ENCODE measurements at regions not wholly inside any gene's neighbourhood (a gene's known extent, or its start where the extent isn't known, plus 50 kb on each side); places are given as distances from the start of the nearest gene placed in this dataset.
"Not testable (repeated sequence)": the region's sequence is repeated elsewhere in the genome, so short reads cannot be mapped to it uniquely, and the experiment has no call there.

- no peak for DNase-seq
These were observed 299.6 kb downstream of the PAX3 start for GRCh38 chr2:221999166-221999565.

- DNase-seq, result no peak
These were observed 301.1 kb downstream of the PAX3 start for GRCh38 chr2:221997683-221998082.

- no peak for DNase-seq
These were observed 301.7 kb downstream of the PAX3 start for GRCh38 chr2:221997100-221997499.

GRCh38 chr2:221994926-221995325, 303.9 kb downstream of the PAX3 start:
- DNase-seq, result no peak

- DNase-seq, result not testable (repeated sequence)
These were observed 314.4 kb downstream of the PAX3 start for GRCh38 chr2:221984376-221984775.

- no peak for DNase-seq
These were observed 316.8 kb downstream of the PAX3 start for GRCh38 chr2:221981912-221982470.

- no peak for DNase-seq
These were observed 323.6 kb downstream of the PAX3 start for GRCh38 chr2:221975151-221975550.

- no peak for DNase-seq
These were observed 324.9 kb downstream of the PAX3 start for GRCh38 chr2:221973902-221974301.

- no peak for DNase-seq
These were observed 325.3 kb downstream of the PAX3 start for GRCh38 chr2:221973502-221973901.

- no peak for DNase-seq
These were observed 325.9 kb downstream of the PAX3 start for GRCh38 chr2:221972813-221973478.

GRCh38 chr2:221970389-221970788, 328.4 kb downstream of the PAX3 start:
- no peak for DNase-seq

- DNase-seq, result no peak
These were observed 329.0 kb downstream of the PAX3 start for GRCh38 chr2:221969830-221970144.

- peak; percentile 14 to 40 for DNase-seq
These were observed 329.5 kb downstream of the PAX3 start for GRCh38 chr2:221969087-221969829.

- no peak for DNase-seq
These were observed 336.6 kb downstream of the PAX3 start for GRCh38 chr2:221962186-221962585.

GRCh38 chr2:221961561-221961960, 337.2 kb downstream of the PAX3 start:
- no peak for DNase-seq

GRCh38 chr2:221958224-221958623, 340.6 kb downstream of the PAX3 start:
- DNase-seq, result no peak

- no peak for DNase-seq
These were observed 350.7 kb downstream of the PAX3 start for GRCh38 chr2:221948076-221948475.

- not testable (repeated sequence) for DNase-seq
These were observed 354.3 kb downstream of the PAX3 start for GRCh38 chr2:221944452-221944851.

GRCh38 chr2:221943076-221943810, 355.6 kb downstream of the PAX3 start:
- peak in 1 of 2 donors; percentile 7 for DNase-seq

GRCh38 chr2:221931251-221931991, 359.3 kb upstream of the EPHA4 start:
- DNase-seq, result no peak

GRCh38 chr2:221929259-221929658, 357.2 kb upstream of the EPHA4 start:
- DNase-seq, result no peak

GRCh38 chr2:221926327-221926726, 354.2 kb upstream of the EPHA4 start:
- DNase-seq, result no peak

Data from right lung (tissue), 2 donors.